IPS DF 19.7 (cell line): ENCODE measurements at regions not wholly inside any gene's neighbourhood (a gene's known extent, or its start where the extent isn't known, plus 50 kb on each side); places are given as distances from the start of the nearest gene placed in this dataset.
A peak's percentile ranks its signal among the peaks of the same experiment; 100 is the strongest.

Experiments
- DNase-seq: peaks from one replicate; pipeline ENCODE4 v3.0.0-alpha.2; 2013; ENCODE audit warnings: low read depth, low spot score

GRCh38 chr9:109830545-109830944 is 50.5 kb downstream of the PALM2AKAP2 start:
- DNase-seq = no peak

DNA sequence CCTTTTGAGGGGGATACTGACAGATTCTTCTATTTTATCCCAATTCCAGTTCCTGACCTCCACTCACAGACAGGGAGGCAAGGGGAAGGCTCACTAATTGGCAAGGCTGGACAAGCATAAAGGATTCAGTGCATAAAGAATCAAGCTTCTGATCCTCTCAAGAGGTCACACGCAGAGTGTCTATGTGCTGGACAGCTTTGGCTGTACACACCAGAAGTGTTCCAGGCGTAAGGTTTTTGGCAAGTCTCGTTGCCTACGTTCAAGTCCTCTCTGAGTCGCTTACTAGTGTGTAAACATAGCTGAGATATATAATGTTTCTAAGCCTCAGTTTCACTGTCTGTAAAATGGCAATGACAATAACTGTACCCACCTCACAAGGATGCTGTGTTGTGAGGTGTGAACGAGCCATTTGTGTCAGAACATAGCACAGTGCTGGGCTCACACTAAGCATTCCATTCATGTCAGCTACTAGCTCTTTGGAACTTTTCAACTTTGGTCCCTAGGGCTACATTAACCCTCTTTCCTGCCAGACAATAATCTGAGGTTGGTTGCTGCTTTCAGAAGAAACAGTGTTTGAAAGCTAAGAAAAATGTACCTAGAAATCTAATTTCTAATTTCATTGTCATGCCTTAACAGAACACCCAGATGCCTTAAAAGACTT is 52.1 kb downstream of the PALM2AKAP2 start:
- DNase-seq = no peak

- no peak for DNase-seq
These were observed 54.9 kb downstream of the PALM2AKAP2 start for GRCh38 chr9:109834855-109835254.

GRCh38 chr9:109843641-109844040 is 63.6 kb downstream of the PALM2AKAP2 start:
- no peak for DNase-seq

DNA sequence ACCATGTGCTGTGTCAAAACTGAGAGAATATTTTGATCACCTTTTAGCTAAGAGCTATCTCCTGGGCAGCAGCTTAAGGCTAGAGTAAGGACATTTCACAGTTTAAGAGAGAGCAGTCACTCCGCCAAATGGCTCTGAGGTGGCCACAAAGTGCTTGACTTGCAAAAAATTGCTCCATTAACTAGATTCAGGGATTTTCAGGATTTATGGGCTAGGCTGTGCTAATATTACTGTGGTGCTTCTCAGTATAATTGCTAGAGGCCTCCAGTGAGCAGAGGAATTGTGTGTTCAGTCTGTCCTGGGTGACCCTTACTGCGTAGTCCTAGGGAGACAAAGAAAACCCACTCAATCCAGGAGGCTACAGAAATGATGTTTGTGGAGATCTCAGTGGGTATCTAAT is 65.2 kb downstream of the PALM2AKAP2 start:
- DNase-seq = no peak

DNA sequence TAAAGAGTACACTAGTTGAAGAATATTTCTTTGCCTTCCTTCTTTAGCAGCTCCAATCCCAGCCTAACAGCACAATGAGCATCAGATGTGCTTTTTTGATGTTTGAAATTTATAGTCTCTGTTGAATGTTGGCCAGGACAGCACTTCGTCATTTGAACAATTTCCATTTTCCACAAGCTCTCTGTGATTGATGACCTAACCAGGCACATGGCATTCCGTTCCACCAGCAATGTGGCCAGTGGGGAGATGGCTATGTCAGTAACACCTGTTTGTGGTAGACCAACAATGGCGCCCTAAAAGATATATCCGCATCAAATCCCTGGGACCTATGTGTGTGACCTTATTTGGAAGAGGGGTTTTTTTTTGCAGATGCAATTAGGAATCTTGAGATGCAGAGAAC is 66.8 kb downstream of the PALM2AKAP2 start:
- DNase-seq = no peak

GRCh38 chr9:109852556-109852955 is 72.6 kb downstream of the PALM2AKAP2 start:
- DNase-seq = no peak

GRCh38 chr9:109855540-109855939 is 75.5 kb downstream of the PALM2AKAP2 start:
- DNase-seq = no peak

DNA sequence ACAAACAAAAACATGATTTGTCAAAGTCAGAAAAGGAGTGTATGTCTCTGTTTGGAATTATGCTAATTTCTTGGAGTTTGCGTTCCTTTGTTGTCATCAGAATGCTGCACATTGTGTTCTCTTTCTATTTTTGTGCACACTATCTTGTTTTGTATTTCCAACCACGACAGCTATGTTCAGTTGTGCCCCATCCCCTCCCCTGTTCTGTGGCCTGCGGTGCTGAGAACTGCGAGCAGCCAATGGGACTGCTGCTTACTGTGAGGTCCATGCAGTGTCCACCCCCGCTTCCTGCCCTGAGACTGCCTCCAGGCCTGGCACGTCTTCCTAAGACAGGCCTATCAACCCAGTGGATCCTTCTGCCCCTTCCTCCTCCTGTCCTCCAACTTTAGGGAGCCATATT is 76.8 kb downstream of the PALM2AKAP2 start:
- peak; percentile 20 for DNase-seq

DNA sequence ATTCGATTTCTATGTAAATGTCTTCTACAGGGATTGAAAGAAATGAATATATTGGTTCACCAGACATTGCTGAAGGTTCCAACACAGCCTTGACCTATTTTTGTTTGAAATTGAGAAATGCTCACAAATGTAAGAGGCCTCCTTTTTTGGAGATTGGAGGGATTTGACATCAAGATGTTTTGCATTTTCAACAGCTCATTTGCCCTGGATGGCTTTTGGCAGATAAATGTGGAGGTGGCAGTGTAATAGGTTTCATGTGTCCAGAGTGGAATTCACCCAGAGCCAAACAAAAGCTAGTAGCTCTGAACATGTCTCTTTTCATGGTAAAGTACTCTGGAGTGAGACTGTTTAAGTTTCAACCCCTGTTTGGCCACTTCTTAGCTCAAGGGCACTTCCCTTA is 77.3 kb downstream of the PALM2AKAP2 start:
- DNase-seq = no peak

DNA sequence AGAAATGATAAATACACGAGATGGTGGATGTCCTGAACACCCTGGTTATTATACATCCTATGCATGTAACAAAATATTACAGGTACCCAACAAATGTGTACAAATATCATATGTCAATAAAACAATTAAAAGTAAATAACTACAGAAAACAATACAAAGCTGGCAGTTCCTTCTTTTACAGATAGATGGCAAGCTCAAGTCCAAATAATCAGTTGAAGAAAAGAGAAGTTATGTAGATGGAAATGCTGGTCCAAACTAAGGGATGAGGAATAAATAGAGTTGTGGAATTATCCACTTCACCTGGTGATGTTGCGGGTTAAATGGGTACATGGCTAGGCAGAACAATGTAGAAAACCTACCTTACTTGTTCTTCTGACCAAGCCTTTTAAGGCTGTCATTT is 79.4 kb downstream of the PALM2AKAP2 start:
- no peak for DNase-seq

DNA sequence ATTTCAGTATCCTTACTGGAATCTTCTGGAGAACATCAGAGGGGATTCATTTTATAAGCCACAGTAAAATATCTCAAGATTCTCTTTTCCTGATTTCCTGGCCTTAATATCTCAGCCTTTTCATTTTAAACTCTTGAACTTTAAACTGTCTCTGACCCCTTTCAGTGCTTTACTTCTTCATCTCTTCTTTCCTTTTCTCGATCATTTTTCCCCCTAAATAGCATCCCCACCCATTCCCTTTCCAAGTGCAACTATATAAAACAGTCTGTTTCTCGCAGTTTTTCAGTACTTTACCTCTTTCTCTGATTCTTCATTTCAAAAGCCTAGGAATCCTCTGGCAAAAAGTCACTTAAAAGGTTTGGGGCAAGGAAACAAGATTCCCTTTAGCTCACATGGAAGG is 80.5 kb downstream of the PALM2AKAP2 start:
- no peak for DNase-seq

- no peak for DNase-seq
These were observed 81.5 kb downstream of the PALM2AKAP2 start for GRCh38 chr9:109861499-109861898.

- no peak for DNase-seq
These were observed 81.9 kb downstream of the PALM2AKAP2 start for GRCh38 chr9:109861918-109862317.

GRCh38 chr9:109862452-109862851 is 82.5 kb downstream of the PALM2AKAP2 start:
- no peak for DNase-seq

DNA sequence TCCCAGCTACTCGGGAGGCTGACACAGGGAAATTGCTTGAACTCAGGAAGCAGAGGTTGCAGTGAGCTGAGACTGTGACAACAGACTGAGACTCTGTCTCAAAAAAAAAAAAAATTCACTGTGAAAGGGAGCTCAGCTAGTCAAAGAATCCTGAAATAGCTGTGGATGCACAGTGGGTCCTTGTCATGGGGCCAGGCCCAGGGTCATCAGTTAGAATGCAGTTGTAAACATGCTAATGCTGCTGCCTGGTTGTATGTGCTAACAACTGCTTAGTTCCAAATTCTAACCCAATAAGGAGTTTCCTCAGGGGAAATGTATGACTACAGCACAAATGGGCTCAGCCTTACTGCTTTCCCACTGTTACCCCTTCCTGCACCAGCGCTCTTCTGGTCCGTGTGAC is 84.0 kb downstream of the PALM2AKAP2 start:
- no peak for DNase-seq

GRCh38 chr9:109865521-109865920 is 85.5 kb downstream of the PALM2AKAP2 start:
- DNase-seq = no peak

DNA sequence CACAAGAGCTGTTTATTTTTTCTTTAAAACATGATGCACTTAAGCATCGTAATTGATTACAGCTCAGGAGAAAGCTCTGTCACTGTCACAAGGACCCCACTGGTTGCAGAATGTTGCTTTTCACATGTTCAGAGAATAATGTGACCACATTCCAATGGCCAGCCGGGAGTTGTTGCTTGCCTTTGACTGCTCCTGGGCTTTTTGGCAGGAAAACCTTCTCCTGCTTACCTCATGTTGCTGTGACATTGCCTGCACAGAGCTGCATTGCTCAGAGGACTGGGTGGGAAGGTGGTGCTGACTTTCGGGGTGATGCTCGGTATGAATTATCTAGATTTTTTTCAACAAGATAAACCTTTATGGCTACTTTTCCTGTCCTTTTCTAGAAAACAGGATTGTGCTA is 88.2 kb downstream of the PALM2AKAP2 start:
- DNase-seq = no peak

DNA sequence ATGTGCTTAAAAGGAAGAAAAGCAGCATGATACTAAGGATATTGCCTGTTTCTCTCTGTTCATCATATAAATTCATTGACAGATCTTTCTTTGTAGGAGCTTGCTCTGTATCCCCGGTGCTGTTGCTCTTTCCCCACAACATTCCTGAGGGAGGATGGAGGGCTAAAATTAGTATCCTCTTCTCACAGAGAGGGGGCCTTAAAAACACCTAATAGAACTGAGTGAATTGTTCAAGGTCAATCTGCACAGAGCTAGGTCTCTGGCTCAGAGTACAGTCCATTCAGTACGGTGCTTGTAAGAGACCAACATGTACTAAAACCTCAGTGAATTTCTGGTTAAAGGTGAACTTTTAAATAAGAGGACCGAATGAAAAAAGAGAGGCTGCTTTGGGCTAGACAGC is 88.7 kb downstream of the PALM2AKAP2 start:
- no peak for DNase-seq

DNA sequence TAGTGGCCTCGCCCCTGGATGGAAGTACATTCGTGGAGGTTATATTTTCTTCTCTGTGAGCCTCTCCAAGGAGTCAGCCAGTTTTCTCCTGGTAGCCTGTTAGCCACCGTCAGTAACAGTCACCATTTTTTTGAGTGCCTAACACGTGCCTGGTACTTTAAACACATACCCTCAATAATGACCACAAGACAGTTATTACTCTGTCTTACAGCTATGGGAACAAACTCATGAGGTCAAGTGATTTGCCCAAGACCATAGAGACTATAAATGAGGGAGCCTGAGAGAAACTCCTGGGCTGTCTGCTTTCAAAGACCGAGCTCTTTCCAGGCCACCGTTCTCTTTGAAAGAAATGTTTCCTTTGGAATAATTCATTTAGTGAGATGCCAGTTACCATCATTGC is 90.4 kb downstream of the PALM2AKAP2 start:
- no peak for DNase-seq

DNA sequence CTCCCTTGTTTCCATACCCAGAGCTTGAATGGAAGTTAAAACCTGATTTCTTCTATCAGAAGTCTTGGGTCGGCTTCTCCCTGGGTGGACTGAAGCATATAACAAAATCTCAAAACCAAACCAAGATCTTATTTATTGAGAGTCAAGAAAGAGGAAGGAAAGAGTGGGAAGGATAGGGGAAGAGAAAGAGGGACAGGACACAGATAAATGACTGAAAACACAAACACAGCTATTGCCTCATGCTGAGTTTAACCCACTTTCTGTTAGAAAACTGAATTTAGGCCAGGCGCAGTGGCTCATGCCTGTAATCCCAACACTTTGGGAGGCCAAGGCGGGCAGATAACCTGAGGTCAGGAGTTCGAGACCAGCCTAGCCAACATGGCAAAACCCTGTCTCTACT is 92.9 kb downstream of the PALM2AKAP2 start:
- no peak for DNase-seq

DNA sequence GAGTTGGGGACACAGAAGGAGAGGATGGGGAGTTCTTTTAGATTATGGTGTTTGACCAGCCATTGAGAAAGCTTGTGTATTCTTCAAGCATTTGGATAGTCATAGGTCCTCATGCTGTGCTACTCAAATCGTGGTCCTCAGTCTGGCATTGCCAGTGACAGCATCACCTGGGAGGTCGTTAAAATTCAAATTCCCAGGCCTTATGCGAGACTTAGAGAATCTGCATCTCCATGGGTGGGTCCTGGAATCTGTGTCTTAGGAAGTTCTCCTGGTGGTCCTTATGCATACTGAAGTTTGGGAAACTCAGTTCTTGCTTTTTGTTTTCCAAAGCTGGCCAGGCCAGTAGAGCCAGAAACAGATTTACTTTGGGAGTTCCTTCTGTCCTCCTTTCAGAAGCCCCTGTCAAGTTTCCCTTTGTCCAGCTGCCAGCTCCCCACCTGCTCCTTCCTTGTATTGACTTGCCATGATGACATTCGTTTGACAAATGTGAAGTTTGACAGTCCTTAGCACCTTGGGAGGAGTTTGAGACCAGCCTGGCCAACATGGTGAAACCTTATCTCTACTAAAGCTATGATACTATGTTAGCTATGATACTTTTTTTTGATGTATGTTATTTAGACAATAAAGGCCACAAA is 95.6 kb downstream of the PALM2AKAP2 start:
- DNase-seq = peak; percentile 12

GRCh38 chr9:109880276-109881169 is 100.5 kb downstream of the PALM2AKAP2 start:
- DNase-seq = peak; percentile 45
